HG03060 (cell line): ENCODE measurements at regions not wholly inside any gene's neighbourhood (a gene's known extent, or its start where the extent isn't known, plus 50 kb on each side); places are given as distances from the start of the nearest gene placed in this dataset.
"Not testable (repeated sequence)": the region's sequence is repeated elsewhere in the genome, so short reads cannot be mapped to it uniquely, and the experiment has no call there.

Source experiments
- ATAC-seq: cut with Tn5 transposase; IDR thresholded peaks from one replicate; pipeline ENCODE4 v1.9.1; 2021; ENCODE audit warnings: low read depth, moderate number of reproducible peaks; ENCODE audit not compliant: unreplicated experiment

DNA sequence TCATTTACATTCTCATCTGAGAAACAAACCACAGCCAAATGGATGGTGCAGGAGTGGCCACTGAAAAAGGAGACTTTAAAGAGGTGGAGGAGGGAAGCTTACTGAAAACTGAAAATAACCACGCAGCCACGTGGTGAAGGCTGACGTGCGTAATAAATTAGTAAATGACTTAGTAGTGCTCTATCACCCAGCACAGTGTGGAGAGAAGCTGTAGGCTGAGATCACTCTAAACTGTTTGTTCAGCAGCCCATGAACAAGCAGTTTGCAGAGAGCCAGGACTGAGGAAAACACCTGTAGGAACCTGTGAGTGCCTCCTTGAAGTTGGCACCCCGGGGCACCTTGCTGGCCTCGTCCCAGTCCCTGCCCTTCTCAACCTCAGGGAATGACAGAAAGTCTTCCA is 193.0 kb downstream of the TXNL1 start:
- no peak for ATAC-seq

DNA sequence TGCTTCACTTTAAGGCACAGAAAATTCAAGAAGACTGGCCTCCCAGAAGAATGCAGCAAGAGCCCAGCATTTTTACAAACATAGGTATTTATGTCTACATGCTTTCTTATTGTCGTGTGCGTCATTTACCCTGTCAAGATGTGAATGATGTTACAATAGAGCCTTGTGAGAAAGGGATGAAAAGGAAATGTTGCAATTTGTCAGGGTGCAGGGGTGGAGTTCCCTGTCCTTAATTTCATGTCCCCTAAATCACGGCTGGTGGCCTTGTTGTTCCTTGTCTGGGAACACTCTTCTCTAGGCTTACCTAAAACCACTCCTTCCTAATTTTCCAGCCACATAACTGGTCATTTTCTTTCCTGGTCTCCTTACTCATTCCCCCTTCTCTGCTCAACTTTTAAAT is 194.2 kb downstream of the TXNL1 start:
- no peak for ATAC-seq

DNA sequence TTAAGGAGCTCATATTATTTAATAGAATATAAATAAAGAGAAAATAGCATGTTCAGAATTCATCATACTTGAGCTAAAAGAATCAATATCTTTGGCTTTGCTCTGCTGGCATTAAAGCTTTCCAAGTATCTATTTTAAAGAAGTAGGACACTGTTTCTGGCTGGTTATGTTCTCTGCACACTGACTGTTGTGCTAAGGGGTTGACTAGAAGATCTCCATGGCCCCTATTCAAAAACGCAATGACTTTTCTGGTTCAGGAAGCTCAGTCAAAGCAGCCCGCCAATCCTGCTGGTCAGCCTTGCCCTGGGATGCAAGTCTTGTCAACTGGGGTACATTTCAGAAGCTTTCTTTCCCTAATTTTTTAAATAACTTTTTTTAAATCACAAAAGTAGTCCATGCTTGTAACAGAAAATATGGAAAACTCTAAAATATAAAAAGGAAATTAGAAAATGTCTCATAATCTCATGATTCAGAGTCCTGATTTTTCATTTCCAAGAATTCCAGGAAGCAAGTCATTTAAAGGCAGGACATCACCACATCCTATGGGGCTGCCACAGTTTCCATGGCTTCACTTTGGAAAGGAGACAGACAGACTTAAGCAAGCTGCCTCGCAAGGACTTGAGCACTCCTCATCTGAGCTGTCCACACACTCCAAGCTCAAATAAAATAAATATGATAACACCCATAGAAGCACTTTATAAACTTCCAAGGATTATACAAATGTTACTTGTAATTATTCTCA is 195.1 kb downstream of the TXNL1 start:
- ATAC-seq, result no peak

DNA sequence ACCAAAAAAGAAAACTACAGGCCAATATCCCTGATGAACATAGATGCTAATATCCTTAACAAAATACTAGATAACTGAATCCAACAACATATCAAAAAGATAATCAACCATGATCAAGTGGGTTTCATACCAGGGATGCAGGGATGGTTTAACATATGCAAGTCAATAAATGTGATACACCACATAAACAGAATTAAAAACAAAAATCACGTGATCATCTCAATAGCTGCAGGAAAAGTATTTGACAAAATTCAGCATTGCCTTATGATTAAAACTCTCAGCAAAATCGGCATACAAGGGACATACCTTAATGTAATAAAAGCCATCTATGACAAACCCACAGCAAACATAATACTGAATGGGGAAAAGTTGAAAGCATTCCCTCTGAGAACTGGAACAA is 199.9 kb downstream of the TXNL1 start:
- ATAC-seq, result not testable (repeated sequence)

DNA sequence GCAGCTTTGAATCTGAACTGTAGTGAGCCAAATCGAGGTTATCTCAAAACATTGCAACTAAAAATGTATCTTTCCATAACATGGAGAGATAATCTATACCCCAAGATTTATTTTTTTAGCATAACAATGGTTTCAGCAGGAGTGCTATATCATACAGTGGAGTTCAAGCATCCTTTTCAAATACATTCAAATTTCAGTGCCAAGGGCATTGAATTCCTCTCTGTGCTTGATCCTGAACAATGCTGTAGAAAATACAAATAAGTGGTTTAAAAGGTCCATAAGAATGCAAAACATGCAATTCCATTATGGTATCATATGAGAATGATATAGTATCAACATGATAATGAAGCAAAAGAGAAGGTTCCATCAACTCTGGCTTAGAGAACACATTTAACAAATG is 201.7 kb downstream of the TXNL1 start:
- ATAC-seq, result no peak

DNA sequence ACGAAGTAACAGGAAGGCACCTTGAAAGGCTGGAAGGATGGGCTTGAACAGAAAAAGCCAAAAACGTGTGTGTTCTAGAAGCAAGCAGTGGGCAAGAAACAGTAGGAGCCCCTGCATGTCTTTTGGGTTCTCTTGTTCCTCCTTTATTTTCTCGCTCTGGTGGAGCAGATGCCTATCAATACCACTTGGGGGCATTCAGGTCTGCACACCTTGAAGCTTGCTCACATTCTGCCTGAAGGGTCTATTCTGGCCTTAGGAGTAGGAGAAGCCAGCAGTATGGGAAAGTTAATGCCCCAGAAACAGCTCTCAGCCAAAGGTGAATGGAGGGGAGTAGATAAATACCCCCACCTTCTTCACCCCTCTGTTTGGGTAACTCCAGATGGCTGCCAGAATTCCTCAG is 204.5 kb downstream of the TXNL1 start:
- ATAC-seq, result no peak

DNA sequence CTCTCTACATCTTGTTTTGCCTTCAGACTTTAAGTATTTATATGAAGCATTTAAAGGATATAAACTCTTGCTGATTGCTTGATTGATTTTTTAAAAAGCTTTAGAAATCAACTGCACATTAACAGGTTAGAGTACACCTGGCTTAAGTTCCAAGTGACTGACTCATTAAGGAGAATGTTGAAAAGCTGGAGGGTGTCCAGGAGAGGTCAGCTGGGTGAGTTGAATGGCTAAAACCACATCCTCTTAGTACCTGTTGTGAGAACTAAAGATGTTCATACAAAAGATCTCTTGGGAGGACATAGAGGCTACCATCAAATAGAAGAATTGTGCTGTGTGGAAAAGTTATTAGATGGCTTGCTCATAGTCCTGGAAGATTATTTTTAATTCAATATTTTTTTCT is 206.8 kb downstream of the TXNL1 start:
- no peak for ATAC-seq

DNA sequence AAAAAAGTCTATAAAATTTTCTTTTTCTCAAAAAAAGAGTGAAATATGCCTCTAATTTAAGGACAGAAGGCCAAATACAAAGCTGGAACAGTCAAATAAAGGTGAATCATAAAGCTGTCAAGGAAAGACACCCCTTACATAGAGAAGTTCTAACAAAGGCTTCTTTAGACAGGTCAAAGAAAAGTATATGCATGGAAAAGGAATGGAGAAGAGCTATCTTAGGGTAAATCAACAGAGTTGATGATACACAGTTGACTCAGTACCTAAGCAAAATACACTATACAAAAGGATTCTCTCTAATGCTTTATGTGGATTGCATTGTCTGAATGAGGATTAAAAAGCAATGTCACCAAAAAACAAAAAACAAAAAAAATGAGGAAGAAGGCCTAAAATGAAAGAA is 214.8 kb downstream of the TXNL1 start:
- ATAC-seq, result no peak

DNA sequence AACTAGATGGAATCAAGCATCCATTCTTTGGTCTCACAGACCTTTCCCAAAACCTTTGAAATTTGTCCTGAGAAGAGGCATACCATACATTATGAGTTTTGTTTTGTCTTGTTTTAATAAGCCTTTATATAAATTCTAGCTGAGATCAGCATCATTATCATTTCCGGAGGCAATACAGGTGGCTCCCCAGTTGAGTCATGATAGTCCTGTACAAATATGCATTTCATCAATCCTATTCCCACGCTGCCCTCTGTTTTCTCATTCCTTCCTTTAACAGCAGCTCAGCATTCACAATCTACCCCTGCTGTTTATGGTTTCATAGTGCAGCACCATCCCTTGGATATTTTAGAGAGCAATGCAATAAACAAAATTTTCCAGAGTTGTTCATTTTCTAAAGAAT is 216.7 kb downstream of the TXNL1 start:
- ATAC-seq, result no peak

DNA sequence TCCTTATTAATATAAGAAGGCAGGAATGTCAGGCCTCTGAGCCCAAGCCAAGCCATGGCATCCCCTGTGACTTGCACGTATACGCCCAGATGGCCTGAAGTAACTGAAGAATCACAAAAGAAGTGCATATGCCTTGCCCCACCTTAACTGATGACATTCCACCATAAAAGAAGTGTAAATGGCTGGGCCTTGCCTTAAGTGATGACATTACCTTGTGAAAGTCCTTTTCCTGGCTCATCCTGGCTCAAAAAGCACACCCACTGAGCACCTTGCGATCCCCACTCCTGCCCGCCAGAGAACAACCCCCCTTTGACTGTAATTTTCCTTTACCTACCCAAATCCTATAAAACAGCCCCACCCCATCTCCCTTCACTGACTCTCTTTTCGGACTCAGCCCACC is 217.5 kb downstream of the TXNL1 start:
- ATAC-seq, result not testable (repeated sequence)

DNA sequence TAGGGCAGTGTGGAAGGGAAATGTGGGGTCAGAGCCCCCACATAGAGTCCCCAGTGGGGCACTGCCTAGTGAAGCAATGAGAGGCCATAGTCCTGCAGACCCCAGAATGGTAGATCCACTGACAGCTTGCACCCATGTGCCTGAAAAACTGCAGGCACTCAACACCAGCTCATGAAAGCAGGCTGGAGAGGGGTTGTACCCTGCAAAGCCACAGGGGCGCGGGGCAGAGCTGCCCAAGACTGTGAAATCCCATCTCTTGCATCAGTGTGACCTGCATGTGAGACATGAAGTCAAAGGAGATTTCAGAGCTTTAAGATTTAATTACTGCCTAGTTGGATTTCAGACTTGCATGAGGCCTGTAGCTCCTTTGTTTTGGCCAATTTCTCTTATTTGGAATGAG is 224.0 kb downstream of the TXNL1 start:
- ATAC-seq, result no peak

DNA sequence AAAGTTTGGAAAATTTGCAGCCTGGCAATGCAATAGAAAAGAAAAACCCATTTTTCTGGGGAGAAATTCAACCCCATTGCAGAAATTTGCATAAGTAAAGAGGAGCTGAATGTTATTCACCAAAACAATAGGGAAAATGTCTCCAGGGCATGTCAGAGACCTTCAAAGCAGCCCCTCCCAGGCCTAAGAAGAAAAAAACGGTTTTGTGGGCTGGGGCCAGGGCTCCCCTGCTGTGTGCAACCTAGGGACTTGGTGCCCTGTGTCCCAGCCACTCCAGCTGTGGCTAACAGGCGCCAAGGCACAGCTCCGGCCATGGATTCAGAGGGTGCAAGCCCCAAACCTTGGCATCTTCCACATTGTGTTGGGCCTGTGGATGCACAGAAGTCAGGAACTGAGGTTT is 224.5 kb downstream of the TXNL1 start:
- no peak for ATAC-seq

DNA sequence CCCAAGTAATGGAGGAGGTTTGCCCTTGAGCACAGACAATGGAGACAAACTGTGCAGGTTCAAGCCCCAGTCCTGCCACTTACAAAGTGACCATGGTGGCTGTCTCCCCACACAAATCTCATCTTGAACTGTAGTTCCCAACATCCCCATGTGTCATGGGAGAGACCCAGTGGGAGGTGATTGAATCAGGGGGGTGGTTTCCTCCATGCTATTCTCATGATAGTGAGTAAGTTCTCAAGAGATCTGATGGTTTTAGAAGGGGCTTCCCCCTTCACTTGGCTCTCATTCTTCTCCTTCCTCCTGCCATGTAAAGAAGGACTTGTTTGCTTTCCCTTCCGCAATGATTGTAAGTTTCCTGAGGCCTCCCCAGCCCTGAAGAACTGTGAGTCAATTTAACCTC is 225.4 kb downstream of the TXNL1 start:
- no peak for ATAC-seq

DNA sequence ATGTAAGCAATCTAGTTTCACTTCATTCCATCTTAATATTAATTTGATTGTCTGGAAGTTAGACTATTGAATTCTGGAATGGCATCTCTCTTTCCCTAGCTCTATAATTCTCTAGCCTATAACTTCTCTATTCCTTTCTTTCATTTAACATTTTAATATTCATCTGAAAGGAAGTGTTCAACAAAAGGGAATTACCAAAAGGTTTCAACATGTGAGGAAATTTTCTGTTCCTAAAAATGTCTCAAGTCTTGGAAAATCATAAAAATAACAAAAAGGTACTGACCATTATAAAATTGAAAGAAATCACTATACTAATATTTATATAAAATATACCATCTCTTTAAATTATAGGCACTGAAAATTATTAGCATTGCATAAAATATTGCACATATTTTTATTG is 228.7 kb downstream of the TXNL1 start:
- ATAC-seq, result no peak

DNA sequence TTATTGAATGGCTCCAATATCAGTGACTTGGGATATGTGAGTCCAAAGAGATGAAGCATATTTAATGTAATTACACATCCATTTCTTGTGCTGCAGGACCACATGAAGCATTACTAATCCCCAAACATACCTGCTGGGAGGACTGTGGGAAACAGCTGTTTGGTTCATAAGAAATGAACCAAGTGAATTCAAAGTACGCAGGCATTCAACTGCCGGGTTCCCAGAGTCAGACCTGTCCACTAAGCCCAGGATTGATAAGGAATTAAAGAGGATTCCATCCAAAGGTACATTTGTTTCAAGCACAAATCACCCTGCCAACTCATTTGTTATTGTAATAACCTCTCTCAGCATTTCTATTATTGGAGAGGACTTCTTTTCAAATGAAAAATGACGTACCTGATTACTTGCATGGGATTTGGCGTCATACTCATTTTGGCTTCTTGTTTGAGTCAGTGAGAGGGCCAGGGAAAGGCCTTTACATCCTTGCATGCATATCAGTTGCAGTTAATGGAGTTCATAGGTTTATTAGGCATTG is 230.7 kb downstream of the TXNL1 start:
- no peak for ATAC-seq

DNA sequence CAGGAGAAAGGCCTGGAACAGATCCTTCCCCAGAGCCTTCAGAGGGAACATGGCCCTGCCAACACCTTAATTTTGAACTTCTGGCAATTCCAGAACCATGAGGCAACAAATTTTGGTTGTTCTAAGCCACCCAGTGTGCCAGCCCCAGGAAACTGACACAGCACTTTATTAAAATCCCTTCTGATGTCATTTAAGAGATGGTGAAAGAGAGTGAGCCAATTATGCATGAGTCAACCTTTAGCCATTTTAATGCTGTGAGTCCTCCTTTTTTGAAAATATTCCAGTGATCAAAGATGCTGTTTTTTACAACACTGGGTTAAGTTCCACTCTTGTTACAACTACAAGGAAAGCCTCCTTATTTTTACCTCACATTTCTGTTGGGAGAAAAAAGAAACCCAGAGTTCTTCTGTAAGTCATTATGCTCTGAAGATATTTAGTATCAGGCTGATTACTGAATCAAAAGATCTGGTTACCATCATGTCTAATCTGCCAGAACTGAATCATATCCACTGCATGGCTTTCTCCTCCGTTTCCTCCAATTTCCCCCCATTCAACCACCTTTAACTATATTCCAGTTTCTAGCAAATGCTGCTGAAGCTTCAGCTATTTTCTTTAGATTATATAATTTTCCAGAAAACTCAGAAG is 235.4 kb downstream of the TXNL1 start:
- no peak for ATAC-seq

DNA sequence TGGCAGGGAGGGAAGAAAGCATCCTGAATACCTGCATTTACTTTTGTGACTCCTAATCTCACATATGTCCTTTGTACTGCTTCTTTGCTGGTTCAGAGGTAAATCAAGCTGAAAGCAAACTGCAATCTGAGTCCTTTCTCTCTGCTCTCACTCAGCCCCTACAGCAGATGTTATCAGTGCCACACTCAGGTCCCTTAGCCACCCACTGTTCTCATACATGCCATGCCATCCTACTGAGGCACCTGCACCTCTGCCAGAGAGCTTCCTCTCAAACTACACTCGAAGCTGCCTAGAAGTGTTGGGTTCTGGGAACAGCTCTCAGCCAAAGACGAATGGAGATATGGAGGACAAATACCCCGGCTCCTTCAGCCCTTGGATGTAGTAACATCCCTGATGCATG is 244.5 kb downstream of the TXNL1 start:
- ATAC-seq, result no peak

DNA sequence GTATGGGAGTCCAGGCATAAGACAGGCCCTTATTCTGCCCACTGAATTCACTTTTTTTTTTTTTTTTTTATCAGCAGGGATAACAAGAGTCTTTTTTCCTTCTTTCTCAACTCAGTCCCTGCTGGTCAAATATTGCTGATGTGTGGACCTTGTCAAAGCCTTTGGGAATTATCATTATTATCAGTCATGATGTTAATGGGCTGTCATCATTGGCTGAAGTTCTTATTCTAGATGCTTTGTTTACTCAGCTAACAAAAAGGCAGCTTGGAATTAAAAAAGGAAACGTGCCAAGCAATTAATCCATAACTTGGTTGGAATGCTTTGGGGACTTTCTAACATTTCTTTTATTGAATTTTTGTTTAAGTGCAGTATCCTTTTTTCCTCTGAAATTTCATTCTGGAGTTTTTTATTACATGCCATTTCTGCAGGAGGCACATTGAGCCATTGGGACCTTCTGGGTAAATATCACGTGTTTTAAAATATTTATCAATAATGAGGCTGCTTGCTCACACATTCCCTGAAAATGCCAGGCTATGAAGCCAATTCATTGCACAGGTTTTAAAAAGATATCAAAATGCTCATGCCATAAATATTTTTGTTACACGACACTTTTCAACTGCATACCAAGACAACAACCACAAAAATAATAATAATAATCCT is 246.3 kb downstream of the TXNL1 start:
- no peak for ATAC-seq

DNA sequence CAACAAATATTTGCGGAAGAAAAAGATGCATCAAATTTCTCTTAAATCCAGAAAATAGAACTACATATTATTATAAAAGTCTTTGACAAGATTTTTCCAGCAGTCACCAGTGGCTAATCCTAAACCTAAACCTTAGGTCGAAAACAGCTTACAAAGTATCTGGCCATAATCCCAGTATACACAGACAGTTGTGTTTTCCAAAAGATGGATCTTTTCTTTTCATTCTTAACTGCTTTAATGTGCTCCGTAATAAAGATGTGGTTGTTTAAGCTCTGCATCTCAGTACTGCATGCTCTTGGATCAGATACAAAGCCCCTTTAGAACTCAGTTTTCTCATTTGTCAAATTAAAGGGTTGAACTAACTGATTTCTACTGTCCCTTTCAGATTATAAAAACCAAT is 247.8 kb downstream of the TXNL1 start:
- no peak for ATAC-seq

DNA sequence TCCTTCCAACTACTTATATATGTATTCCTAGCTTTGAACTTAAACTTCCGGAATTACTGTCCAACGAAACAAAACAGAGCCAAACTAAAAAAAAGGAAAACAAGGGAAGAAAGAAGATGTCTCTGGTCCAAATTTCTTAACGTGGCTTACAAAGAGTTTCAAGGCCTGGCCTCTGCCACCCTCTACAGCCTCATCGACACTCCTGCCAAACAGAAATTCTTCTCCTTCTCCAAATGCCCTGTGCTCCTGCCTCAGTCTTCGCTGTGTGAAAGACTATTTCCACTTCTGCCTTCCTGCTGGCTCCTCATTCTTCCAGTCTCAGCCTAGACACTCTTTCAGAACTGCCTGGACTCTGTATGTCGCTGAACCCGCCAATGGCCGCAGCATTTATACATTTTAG is 249.2 kb downstream of the TXNL1 start:
- no peak for ATAC-seq

DNA sequence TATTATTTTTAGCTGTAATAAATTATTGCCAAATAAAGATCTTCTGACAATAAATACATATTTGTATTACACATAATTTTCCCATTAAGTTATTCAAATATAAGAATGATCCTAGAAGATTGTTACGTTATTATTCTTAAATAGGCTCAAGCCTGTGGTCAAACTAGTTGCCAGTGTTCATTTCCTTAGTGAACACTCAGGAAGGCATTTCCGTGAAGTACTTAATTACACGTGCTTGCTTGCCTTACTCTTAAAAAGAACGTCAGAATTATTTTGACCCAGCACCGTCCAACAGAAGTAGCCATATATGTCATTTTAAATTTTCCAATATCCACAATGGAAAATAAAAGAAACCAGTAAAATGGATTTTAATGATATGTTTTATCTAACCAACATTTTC is 249.8 kb downstream of the TXNL1 start:
- no peak for ATAC-seq

DNA sequence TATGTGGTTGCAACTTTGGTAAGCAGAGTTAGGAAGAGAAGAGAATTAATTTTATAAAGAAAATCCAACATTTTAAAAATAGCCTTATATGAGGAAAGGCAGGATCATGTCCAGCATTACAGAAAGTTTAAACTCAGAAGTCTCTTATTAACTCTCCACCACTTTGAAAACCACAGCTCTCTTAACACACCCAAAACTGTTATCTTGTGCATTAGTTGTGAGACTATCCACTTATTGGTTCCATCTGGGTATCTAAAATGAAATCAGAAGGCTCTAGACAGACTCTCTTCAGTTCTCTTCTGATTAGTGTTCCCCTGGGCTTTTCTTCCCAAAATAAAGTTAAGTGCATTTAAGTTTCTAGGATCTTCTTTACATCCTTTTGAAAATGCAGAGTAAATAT is 251.5 kb downstream of the TXNL1 start:
- no peak for ATAC-seq
